NCI-H1436 treated with DMSO at 0.1 percent for 48 hours (cell line): ENCODE measurements at regions not wholly inside any gene's neighbourhood (a gene's known extent, or its start where the extent isn't known, plus 50 kb on each side); places are given as distances from the start of the nearest gene placed in this dataset.

Experiments used
- DNase-seq: peaks from one replicate; lab custom pipeline; 2025; lab: John Stamatoyannopoulos, UW

GRCh38 chr2:150900913-150901312 lies 360.8 kb downstream of the RBM43 start:
- no peak for DNase-seq

GRCh38 chr2:150895968-150896367 lies 365.7 kb downstream of the RBM43 start:
- DNase-seq = no peak

GRCh38 chr2:150889141-150889540 lies 372.5 kb downstream of the RBM43 start:
- DNase-seq = no peak

GRCh38 chr2:150888337-150888736 lies 373.3 kb downstream of the RBM43 start:
- no peak for DNase-seq

- no peak for DNase-seq
Measured at GRCh38 chr2:150887926-150888325, 373.7 kb downstream of the RBM43 start.

- no peak for DNase-seq
Measured at GRCh38 chr2:150885774-150886386, 375.8 kb downstream of the RBM43 start.

- no peak for DNase-seq
Measured at GRCh38 chr2:150885236-150885635, 376.4 kb downstream of the RBM43 start.

- no peak for DNase-seq
Measured at GRCh38 chr2:150883613-150883895, 378.1 kb downstream of the RBM43 start.

GRCh38 chr2:150882751-150883612 lies 378.7 kb downstream of the RBM43 start:
- DNase-seq = no peak

- DNase-seq = no peak
Measured at GRCh38 chr2:150880986-150881385, 380.7 kb downstream of the RBM43 start.

GRCh38 chr2:150878356-150878755 lies 383.3 kb downstream of the RBM43 start:
- DNase-seq = no peak

- no peak for DNase-seq
Measured at GRCh38 chr2:150876251-150876950, 385.3 kb downstream of the RBM43 start.

- DNase-seq = no peak
Measured at GRCh38 chr2:150873396-150873772, 385.9 kb upstream of the RND3 start.

- no peak for DNase-seq
Measured at GRCh38 chr2:150872756-150873395, 385.4 kb upstream of the RND3 start.

GRCh38 chr2:150866431-150866830 lies 379.0 kb upstream of the RND3 start:
- DNase-seq = no peak

GRCh38 chr2:150863691-150864090 lies 376.2 kb upstream of the RND3 start:
- DNase-seq = no peak

- DNase-seq = no peak
Measured at GRCh38 chr2:150860301-150860700, 372.8 kb upstream of the RND3 start.

- DNase-seq = no peak
Measured at GRCh38 chr2:150859877-150860276, 372.4 kb upstream of the RND3 start.

GRCh38 chr2:150859162-150859561 lies 371.7 kb upstream of the RND3 start:
- no peak for DNase-seq

- no peak for DNase-seq
Measured at GRCh38 chr2:150858382-150858781, 370.9 kb upstream of the RND3 start.

GRCh38 chr2:150856596-150857281 lies 369.3 kb upstream of the RND3 start:
- DNase-seq = no peak

- DNase-seq = no peak
Measured at GRCh38 chr2:150853263-150853662, 365.8 kb upstream of the RND3 start.
